HG03175 (cell line): ENCODE measurements at regions not wholly inside any gene's neighbourhood (a gene's known extent, or its start where the extent isn't known, plus 50 kb on each side); places are given as distances from the start of the nearest gene placed in this dataset.

Source experiments
- ATAC-seq: cut with Tn5 transposase; IDR thresholded peaks from one replicate; pipeline ENCODE4 v1.9.1; 2021; ENCODE audit warnings: mild to moderate bottlenecking, moderate library complexity; ENCODE audit not compliant: unreplicated experiment

GRCh38 chr13:23980160-23980551 is 82.9 kb upstream of the C1QTNF9B start:
- ATAC-seq, result peak; percentile 95

- no peak for ATAC-seq
These were observed 86.4 kb upstream of the C1QTNF9B start for GRCh38 chr13:23983671-23984070.

DNA sequence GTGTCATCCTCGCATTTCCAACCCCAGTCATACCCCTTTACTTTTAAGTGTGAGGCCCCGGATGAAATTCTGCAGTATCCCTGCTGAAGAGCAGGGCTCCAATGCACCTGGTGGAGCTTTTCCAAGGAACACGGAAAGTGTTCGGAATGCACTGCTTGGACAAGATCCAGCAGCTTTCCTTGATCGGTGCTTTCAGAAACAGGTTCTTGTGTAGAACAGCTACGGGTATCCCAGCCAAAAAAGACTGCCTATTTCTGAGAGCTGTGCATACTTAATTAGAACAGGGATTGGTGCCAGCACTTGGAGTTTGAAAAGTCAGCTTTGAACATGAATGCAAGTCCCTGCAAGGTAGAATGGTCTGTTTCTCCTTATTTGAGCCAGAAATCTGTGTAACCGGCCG is 87.2 kb upstream of the C1QTNF9B start:
- ATAC-seq, result no peak

DNA sequence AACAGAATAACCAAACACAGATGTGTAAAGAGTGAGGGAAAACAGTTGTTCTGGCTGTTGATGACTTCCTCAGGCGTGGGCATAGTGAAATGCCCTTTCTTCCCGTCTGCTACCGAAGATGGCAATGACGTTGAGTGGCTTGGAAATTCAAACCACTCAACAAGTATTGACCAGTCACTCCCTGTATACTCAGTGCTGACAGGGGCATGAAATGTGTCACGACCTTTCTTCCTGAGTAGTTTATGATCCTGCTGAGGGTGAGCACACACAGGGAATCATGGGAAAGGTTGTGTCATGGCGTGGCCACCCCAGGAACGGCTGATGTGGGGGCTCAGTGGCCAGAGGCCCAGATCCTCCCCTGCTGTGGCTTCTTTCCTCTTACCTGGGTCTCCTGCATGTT is 87.8 kb upstream of the C1QTNF9B start:
- no peak for ATAC-seq

- ATAC-seq, result no peak
These were observed 88.5 kb upstream of the C1QTNF9B start for GRCh38 chr13:23985839-23986238.

- no peak for ATAC-seq
These were observed 89.3 kb upstream of the C1QTNF9B start for GRCh38 chr13:23986619-23987018.

DNA sequence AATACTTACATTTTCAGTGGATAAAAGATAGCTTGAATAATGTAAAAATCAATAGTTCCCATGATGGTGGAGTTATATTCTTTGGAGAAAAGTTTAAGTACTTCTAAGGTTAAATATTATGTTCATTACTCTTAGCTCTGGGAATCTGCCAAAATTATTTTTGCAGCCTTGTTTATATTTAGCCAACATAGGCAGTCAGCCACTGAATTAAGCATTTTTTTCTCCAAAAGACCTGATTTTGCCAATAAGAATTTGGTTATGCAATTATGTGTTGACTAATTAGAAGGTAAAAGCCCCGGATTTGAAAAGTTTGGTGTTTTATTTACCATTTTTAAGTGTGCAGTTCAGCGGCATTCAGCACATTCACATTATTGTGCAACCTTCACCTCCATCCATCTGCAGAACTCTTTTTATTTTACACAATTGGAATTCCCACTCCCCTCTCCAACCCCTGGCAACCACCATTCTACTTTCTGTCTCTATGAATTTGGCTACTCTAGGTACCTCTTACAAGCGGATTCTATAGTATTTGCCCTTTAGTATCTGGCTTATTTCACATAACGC is 90.1 kb upstream of the C1QTNF9B start:
- ATAC-seq, result no peak

DNA sequence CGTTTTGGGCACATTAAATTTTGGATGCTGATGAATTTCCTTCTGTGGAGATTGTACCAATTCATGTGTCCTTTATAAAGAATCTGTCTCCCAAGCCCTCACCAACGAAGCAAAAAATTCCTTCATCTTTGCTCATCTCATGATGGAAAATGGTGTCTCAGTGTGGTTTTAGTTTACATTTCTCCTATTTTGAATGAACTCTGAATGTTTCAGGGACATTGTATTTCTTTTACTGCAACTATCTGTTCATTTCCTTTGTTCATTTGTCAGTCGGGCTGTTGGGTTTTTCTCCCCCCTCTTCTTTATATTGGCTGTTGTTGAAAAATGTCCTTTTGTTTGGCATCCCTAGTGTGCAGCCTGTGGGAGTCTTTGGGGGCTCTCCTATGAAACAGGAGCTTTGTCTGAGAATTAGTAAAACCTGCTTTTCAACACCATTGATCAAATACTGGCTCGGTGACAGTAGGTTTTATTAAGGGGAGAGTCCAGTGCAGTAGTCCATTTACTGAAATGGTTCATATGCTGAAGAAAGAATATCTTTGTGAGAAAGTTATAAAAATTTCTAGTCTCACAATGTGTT is 91.3 kb upstream of the C1QTNF9B start:
- ATAC-seq, result no peak

DNA sequence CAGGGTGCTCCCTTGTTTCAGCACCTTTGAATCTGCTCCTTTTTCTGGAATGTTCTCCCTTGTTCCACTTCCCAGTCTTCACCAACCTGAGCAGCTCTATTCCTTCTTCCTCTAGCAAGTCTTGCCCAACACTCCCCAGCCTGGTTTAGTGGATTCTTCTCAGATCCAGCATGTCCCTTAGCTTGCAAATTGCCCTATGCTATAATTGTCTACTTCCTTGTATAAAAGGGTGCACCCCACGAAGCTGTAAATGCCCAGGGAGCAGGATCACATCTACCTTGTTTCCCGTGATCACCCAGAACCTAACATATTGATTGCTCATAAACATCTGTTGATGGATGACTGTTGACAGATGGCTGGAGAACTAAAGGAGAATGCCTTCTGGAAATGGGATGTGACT is 93.2 kb upstream of the C1QTNF9B start:
- ATAC-seq, result no peak

DNA sequence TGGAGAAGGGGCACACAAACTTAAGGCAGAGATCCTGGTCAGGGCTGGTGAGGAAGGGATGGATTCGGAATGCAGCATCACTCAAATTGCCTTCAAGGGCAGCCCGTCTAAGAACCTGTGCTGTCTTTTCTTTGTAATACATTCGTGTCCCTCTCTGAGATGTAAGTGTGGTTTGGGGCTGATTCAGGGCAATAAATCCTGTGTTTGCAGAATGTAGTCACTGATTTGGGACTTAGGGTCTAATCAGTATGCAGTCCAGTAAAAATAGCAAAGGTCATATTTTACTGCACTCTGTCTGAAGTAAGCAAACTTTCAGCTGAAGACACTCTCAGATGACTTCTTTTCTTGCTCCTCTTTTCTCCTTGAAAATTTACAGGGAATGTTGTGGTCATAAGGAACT is 93.8 kb upstream of the C1QTNF9B start:
- ATAC-seq, result no peak

DNA sequence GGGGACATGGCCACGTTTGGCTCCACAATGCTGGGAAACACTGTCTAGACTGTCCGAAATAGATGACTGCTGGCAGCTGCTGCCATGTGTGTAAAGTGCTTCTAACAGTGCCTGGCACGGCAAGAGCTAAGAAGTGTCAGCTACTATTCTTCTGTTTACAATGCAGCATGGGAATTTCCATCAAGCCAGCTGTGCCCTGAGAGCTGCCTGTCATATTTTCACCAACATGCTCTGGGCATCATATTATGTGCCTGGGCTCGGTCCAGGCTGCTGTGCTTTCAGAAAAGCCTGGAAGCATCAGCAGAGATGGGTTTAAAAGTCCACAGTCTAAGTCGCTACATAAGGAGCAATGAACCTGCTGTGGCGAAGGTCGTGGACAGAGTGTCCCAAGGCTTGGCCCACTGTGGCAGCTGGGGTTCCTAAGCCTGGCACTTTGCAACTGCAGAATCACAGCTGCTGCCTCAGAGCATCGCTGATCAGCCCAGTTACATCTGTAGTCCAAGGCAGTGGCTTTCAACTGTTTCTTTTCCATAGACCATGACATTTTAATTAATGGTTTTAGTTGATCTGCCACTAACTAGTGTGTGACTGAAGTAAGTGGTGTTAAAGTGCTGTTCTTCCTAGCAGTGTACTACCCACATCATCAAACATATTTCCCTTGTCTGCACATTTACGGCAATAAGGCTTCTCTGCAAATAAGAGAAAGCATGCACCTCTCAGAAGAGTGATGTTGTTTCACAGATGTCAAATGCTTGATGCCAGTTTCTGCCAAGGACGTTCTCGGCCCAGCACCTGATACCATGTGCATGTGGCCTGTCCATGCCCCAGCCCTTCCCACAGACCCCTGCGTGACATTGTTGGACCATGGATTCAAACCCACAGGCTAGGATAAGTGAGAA is 95.7 kb upstream of the C1QTNF9B start:
- ATAC-seq, result no peak

- no peak for ATAC-seq
These were observed 96.3 kb upstream of the C1QTNF9B start for GRCh38 chr13:23993680-23993985.

DNA sequence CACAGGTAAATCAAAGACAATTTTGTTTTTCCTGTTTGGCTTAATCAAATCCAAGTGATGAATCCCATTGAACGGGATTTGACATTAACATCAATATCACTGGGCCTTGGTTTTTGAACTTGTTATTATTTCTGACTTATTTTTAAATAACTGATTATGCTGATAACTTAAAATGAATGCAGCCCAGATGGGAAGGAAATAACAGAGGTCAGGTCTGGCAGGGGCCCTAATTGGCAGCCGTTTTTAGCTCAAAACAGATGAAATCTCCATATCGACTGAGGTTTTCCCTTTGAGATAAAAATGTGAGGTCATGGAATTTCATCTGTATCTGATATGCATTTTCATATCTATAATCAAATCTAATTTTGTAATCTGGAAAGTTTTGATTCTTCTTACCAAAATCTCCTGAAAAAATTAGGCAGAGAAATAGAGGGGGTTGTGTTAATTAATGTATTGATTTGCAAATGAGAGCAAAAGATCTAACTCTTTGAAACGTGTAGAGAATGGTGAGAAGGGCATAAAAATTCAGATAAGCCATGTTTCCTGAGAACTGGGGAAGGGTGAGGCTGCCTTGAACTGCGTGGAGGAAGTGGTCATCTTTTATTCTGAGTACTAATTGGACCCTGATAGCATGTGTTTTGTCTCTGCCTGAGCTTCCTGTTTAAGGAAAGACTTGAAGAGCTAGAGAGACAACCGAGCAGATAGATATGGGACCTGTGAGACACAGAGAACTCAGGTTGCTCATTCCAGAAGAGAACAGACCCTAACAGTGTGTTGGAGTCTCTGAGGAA is 98.2 kb upstream of the C1QTNF9B start:
- no peak for ATAC-seq

- ATAC-seq, result no peak
These were observed 99.2 kb upstream of the C1QTNF9B start for GRCh38 chr13:23996456-23996855.

DNA sequence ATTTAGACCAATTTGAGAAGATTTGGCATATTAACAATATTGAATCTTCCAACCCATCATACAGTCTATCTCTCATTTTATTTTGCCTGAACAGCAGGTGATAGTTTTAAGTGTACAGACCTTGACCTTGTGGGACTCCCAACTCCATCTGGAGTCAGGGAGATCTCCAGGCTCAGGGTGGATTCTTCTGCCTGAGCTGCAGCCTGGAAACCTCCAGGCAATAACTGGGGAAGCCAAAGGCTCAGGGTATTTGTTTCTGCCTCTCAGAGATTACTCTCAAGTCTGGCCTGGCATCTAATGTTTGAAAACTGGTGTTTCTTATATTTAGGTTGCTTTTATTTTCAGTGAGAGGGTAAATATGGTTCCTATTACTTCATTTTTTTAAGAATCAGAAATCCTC is 102.1 kb upstream of the C1QTNF9B start:
- ATAC-seq, result no peak

DNA sequence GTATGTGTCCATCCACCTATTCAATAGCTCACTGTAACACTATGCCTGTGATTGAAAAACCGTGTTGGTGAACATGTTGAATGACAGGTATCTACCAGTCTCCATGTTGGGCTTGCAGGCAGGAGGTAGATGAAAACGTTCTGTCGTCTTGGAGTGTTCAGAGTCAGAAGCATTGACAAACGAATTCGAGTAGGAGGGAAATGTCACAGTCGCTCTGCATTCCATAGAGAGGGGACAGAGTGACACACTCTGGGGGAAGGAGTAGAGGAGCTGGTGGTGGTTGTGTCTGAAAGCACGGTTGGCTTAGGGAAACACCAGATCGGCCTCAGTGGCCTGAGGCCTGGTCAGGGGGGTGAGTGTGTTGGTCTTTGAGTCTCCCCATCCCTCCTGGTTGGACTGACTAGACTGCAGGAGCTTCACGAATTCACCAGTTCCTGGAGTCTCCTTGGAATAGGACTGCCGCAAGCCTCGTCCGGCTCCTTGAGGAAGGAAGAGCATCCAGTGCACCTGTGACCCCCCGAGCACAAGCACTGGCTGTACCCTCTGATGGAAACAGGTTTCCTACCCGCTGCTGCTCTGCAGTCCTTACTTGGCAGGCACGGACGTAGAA is 105.0 kb upstream of the C1QTNF9B start:
- no peak for ATAC-seq

GRCh38 chr13:24004142-24004899 is 107.0 kb upstream of the C1QTNF9B start:
- ATAC-seq, result no peak

DNA sequence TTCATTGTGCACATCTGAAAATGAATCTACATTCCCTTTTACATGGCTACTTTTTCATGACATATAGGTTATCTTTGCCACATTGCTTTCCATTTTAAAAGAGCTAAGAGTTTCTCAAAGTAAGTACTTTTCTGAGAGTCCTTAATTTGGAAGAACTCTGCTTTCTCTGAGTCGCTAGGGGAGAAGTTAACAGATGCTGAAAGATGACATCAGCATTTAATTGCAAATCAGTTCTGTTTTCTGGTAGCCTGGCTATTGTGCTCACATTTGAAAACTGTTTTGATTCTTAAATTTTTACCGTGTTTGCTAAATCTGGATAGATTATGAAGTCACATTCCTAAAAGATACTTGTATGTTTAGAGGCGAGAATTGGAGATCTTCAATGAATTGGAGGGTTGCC is 107.7 kb upstream of the C1QTNF9B start:
- no peak for ATAC-seq

DNA sequence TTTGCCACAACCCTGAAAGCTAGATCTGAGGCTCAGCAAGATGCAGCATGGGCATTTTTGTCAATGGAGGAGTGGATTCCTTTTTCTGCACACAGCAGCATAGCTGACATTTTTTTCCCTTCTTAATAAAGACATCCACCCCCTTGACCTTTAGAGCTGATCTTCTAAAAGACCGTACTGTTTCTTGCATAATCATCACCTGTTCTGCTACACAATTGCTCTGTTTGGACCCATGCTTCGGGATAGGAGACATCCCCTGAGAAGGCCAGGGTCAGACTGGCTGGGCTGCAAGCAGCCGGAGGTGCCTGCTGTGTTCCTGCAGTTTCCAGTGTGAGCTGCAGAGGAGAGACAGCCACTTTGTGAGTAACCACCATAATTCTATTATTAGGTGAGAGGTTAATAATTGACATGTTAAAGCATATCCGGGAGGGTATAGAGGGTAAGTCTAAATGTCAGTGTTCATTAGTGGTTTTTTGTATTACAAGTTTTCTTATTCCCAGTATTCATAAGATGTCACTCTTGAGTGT is 108.5 kb upstream of the C1QTNF9B start:
- peak; percentile 91 for ATAC-seq

GRCh38 chr13:24006520-24007248 is 109.4 kb upstream of the C1QTNF9B start:
- ATAC-seq, result peak; percentile 11
